ENCODE measurements at regions not wholly inside any gene's neighbourhood (a gene's known extent, or its start where the extent isn't known, plus 50 kb on each side); places are given as distances from the start of the nearest gene placed in this dataset.

DNA sequence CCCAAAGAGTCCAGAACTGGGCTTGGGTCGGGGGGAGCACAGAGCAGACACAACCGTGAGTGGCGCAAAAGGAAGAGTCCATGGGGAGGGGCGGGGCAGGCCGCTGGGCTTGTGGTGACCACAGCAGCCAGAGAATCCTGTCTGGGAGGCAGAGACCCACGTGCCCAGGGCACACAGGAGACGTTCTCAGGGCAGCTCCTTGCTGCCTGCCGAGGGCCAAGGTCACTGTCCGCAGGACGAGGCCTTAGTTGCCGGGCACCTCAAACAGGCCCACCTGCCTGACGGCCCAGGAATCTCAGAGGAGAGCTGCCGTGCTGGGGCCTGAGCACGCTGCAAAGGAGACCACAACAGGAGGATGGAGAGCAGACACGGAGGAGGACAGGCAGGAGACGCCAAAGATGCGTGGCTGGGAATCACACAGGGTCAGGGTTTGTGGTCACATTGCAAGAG is 87.8 kb downstream of the MYEOV start:
- TF ChIP-seq, protein P1, sequence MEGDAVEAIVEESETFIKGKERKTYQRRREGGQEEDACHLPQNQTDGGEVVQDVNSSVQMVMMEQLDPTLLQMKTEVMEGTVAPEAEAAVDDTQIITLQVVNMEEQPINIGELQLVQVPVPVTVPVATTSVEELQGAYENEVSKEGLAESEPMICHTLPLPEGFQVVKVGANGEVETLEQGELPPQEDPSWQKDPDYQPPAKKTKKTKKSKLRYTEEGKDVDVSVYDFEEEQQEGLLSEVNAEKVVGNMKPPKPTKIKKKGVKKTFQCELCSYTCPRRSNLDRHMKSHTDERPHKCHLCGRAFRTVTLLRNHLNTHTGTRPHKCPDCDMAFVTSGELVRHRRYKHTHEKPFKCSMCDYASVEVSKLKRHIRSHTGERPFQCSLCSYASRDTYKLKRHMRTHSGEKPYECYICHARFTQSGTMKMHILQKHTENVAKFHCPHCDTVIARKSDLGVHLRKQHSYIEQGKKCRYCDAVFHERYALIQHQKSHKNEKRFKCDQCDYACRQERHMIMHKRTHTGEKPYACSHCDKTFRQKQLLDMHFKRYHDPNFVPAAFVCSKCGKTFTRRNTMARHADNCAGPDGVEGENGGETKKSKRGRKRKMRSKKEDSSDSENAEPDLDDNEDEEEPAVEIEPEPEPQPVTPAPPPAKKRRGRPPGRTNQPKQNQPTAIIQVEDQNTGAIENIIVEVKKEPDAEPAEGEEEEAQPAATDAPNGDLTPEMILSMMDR (IDR thresholded peaks at IDR 0.05; ENCODE audit: unreplicated experiment), result no peak
- H3K4me1 Mint-ChIP-seq (ENCODE audit: insufficient read depth, unreplicated experiment), result no peaks in the 10 kb centered on the region
- no peak for DNase-seq (ENCODE audit: unreplicated experiment)
- POLR2A ChIA-PET, result no interaction called here
- CTCF ChIA-PET, result interaction anchor here (0.6 kb wide), 1 partner anchor 768 kb away, joined by 3 read pairs; no protein-coding TSS in a partner anchor
- H3K27me3 Mint-ChIP-seq (ENCODE audit: insufficient read depth, unreplicated experiment), result no peaks in the 10 kb centered on the region
- no peaks in the 10 kb centered on the region for H3K36me3 Mint-ChIP-seq (ENCODE audit: insufficient read depth, unreplicated experiment)
- intact Hi-C loops (cut with micrococcal nuclease), result no loop called here
- H3K9me3 Mint-ChIP-seq (ENCODE audit: unreplicated experiment), result no peaks in the 10 kb centered on the region
- H3K4me3 Mint-ChIP-seq (ENCODE audit: unreplicated experiment), result no peak overlapping the region
- no TSS peak for BruUV-seq (replicated peaks)
- H3K27ac Mint-ChIP-seq (ENCODE audit: low read depth, unreplicated experiment), result no peak overlapping the region

DNA sequence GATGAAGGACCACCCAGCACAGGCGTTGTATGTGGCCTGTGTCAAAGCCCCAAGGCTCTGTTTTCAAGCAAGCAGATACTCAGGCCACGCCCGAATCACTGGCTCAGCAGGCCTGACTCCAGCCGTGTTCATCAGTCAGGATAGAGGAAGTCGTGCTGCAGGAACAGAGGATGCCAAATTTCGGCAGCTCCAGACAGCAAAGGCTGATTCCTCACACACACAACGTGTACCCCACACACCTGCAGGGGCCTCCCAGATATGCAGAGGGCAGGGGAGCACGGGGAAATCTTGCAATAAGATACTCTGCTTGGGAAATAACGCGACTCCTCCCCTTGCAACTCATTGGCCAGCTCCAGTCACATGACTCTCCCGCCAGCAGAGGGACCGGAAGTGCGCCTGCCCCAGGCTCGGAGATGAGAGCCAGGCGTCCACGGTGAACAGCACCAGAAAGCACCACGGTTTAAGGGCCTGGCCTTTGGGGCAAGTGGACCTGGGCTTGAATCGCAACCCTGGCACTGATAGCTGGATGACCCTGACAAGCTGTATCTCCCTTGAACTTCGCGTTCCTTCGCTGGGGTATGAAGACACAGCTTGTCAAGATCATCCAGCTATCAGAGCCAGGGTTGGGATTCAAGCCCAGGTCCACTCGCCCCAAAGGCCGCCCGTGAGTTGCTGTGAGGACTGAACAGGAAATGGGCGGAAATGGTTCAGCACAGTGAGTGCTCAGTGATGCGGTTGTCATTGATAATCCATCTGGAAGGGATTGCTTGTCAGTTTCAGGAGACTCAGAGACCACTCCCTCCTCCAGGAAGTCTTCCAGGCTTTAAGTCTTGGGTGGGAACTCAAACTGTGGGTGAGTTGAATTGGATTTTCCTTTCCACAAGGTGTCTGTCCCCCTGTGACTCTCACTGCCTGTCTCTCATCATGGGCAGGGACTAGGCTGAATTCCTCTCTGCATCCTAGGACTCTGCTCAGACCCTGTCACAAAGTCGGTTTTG is 88.5 kb downstream of the MYEOV start:
- BruUV-seq (replicated peaks), result no TSS peak
- Mint-ChIP-seq H3K4me3 (ENCODE audit: unreplicated experiment) (no peak overlapping the region), H3K27me3 (ENCODE audit: insufficient read depth, unreplicated experiment) (no peaks in the 10 kb centered on the region), H3K4me1 (ENCODE audit: insufficient read depth, unreplicated experiment) (no peaks in the 10 kb centered on the region), H3K36me3 (ENCODE audit: insufficient read depth, unreplicated experiment) (no peaks in the 10 kb centered on the region), H3K27ac (ENCODE audit: low read depth, unreplicated experiment) (no peak overlapping the region), H3K9me3 (ENCODE audit: unreplicated experiment) (no peaks in the 10 kb centered on the region)
- DNase-seq (ENCODE audit: unreplicated experiment), result no peak
- ChIA-PET POLR2A (no interaction called here), CTCF (interaction anchor here (0.6 kb wide), 2 partner anchors 400 to 767 kb away, joined by 3 to 5 read pairs; no protein-coding TSS in a partner anchor)
- TF ChIP-seq, protein P1 (IDR thresholded peaks at IDR 0.05; ENCODE audit: unreplicated experiment), result no peak
- intact Hi-C loops (cut with micrococcal nuclease), result no loop called here

DNA sequence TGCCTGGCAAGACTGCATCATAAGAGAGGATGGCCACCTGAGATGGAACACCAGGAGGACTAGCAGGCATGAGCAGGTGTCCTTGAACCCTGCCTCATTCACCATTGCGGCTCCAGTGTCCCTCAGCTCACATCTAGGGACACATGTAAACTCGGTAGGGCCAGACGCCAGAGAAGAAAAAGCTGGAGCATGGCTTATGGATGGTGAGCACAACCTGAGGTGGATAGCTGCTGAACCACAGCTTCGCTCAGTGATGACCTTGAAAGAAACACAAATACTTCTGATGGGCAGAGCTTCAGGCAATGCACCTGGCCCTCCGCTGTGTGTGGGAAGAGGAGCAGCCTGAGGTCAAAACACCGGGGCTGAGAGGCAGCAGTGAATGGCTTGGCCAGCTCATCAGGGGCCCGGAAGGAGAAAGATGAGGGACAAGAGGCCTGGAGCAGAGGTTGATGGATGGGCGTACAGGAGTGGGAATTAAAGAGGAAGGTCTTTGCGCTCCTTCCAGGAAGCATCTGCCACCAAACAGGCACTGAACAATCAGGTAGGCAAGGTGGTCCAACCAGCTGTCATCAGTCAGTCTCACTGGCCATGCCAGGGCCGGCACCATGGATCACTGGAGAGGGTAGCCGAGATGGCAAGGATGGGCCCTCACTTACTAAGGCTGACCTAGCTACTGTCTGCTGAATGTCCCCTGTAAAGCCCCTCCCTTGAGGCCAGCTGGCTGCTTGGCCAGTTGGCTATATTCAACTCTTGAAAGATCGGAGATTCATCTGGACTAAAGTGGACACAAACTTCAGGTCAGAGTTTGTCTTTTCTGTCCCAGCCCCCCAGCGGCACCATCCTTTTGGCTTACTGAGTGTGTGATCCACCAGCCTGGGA is 89.7 kb downstream of the MYEOV start:
- intact Hi-C loops (cut with micrococcal nuclease), result no loop called here
- no peaks in the 10 kb centered on the region for H3K36me3 Mint-ChIP-seq (ENCODE audit: insufficient read depth, unreplicated experiment)
- no peak for DNase-seq (ENCODE audit: unreplicated experiment)
- POLR2A ChIA-PET, result no interaction called here
- no peaks in the 10 kb centered on the region for H3K27me3 Mint-ChIP-seq (ENCODE audit: insufficient read depth, unreplicated experiment)
- no peak overlapping the region for H3K4me3 Mint-ChIP-seq (ENCODE audit: unreplicated experiment)
- TF ChIP-seq, protein P1 (IDR thresholded peaks at IDR 0.05; ENCODE audit: unreplicated experiment), result no peak
- H3K27ac Mint-ChIP-seq (ENCODE audit: low read depth, unreplicated experiment), result no peak overlapping the region
- H3K9me3 Mint-ChIP-seq (ENCODE audit: unreplicated experiment), result peaks cover 8% of the 10 kb centered on the region
- no TSS peak for BruUV-seq (replicated peaks)
- no peaks in the 10 kb centered on the region for H3K4me1 Mint-ChIP-seq (ENCODE audit: insufficient read depth, unreplicated experiment)
- CTCF ChIA-PET, result interaction anchor here (0.6 to 0.7 kb wide), 2 partner anchors 401 to 1428 kb away, joined by 3 to 5 read pairs; no protein-coding TSS in a partner anchor

Measured in MCF 10A (cell line).